Vagina (tissue), 2 donors: ENCODE measurements at regions not wholly inside any gene's neighbourhood (a gene's known extent, or its start where the extent isn't known, plus 50 kb on each side); places are given as distances from the start of the nearest gene placed in this dataset.

ENCODE experiments used
- POLR2A ChIP-seq, 2 donors: fragments of 450-650 bp; IDR thresholded peaks; one replicate each; pipeline ENCODE4 v1.6.1; 2017; ENCODE audit warnings: antibody characterized with exemption in 2 of 2, mild to moderate bottlenecking in 2 of 2, moderate library complexity in 2 of 2
- POLR2AphosphoS5 ChIP-seq, 2 donors: sonication (generic); formaldehyde crosslinking; IDR thresholded peaks; one replicate each; pipeline ENCODE4 v1.9.0; 2017; ENCODE audit warnings: antibody characterized with exemption in 2 of 2, mild to moderate bottlenecking in 2 of 2, low read depth in 1 of 2; ENCODE audit not compliant: insufficient read depth in 1 of 2
- TF ChIP-seq, protein P1 (sequence below), 3 experiments: fragments of 450-650 bp in 2 of 3; fragments of 200-600 bp in 1 of 3; sonication (generic) in 1 of 3; IDR thresholded peaks; one replicate each; pipeline ENCODE4 v1.5.1; 2017 to 2019; ENCODE audit warnings: antibody characterized with exemption in 3 of 3, mild to moderate bottlenecking in 2 of 3, moderate library complexity in 2 of 3

DNA sequence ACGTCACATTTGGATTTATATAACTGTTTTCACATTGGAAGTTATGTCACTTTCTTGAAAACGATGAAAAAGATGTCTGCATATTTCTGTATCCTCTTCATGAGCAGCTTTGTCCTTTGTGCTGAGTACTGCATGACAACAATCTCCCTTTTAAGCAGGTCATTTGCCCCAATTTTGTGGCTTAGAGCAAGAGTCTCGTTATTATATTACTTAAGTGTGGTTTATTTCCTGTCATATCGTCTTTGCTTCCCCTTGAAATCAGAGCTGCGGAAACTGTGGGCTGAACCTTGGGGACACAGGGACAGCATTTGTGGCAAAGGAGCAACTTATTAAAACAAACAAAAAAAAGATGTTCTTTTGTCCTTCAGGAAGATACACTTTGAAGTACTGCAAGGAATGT, 254.0 kb upstream of the DSEL start:
- TF ChIP-seq, protein P1, sequence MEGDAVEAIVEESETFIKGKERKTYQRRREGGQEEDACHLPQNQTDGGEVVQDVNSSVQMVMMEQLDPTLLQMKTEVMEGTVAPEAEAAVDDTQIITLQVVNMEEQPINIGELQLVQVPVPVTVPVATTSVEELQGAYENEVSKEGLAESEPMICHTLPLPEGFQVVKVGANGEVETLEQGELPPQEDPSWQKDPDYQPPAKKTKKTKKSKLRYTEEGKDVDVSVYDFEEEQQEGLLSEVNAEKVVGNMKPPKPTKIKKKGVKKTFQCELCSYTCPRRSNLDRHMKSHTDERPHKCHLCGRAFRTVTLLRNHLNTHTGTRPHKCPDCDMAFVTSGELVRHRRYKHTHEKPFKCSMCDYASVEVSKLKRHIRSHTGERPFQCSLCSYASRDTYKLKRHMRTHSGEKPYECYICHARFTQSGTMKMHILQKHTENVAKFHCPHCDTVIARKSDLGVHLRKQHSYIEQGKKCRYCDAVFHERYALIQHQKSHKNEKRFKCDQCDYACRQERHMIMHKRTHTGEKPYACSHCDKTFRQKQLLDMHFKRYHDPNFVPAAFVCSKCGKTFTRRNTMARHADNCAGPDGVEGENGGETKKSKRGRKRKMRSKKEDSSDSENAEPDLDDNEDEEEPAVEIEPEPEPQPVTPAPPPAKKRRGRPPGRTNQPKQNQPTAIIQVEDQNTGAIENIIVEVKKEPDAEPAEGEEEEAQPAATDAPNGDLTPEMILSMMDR (IDR thresholded peaks at IDR 0.05): no peak
- no peak for TF ChIP-seq POLR2AphosphoS5 (IDR thresholded peaks at IDR 0.05; ENCODE audit: insufficient read depth in 1 of 2, low read depth in 1 of 2)
- no peak for TF ChIP-seq POLR2A (IDR thresholded peaks at IDR 0.05)
